H9 (cell line): ENCODE measurements at regions not wholly inside any gene's neighbourhood (a gene's known extent, or its start where the extent isn't known, plus 50 kb on each side); places are given as distances from the start of the nearest gene placed in this dataset.

ENCODE experiments used
- DNase-seq: peaks from one replicate; pipeline ENCODE4 v3.0.0-alpha.2; 2017
- H2AFZ ChIP-seq: one replicate; pipeline ENCODE4 v1.6.1; 2013; ENCODE audit warnings: mild to moderate bottlenecking, low read length, control low read depth, moderate library complexity
- H2AK5ac ChIP-seq: 2 replicates; pipeline ENCODE4 v1.6.1; 2013; ENCODE audit warnings: low read length, control low read depth, mixed read lengths; ENCODE audit not compliant: insufficient read length
- H2BK120ac ChIP-seq: one replicate; pipeline ENCODE4 v1.6.1; 2013; ENCODE audit warnings: low read depth, mild to moderate bottlenecking, low read length, control low read depth, inconsistent platforms; ENCODE audit not compliant: poor library complexity, severe bottlenecking
- H2BK12ac ChIP-seq: 2 replicates; pipeline ENCODE4 v1.6.1; 2013; ENCODE audit warnings: low read length, control low read depth, mixed read lengths, low read depth; ENCODE audit not compliant: insufficient read length
- H2BK15ac ChIP-seq: 2 replicates; pipeline ENCODE4 v1.6.1; 2013; ENCODE audit warnings: low read depth, low read length, control low read depth
- H2BK20ac ChIP-seq: one replicate; pipeline ENCODE4 v1.6.1; 2013; ENCODE audit warnings: low read depth, mild to moderate bottlenecking, low read length, control low read depth, inconsistent platforms; ENCODE audit not compliant: poor library complexity, severe bottlenecking
- H2BK5ac ChIP-seq: 2 replicates; pipeline ENCODE4 v1.6.1; 2013; ENCODE audit warnings: low read length, control low read depth, mixed read lengths; ENCODE audit not compliant: insufficient read length
- H3K14ac ChIP-seq: 2 replicates; pipeline ENCODE4 v1.6.1; 2013; ENCODE audit warnings: low read length, control low read depth; ENCODE audit not compliant: insufficient read depth
- H3K18ac ChIP-seq: 2 replicates; pipeline ENCODE4 v1.6.1; 2013; ENCODE audit warnings: low read depth, mild to moderate bottlenecking, mixed read lengths, low read length, control low read depth; ENCODE audit not compliant: insufficient read length
- H3K23ac ChIP-seq: 2 replicates; pipeline ENCODE4 v1.6.1; 2013; ENCODE audit warnings: low read length, control low read depth, mixed read lengths, low read depth; ENCODE audit not compliant: insufficient read length
- H3K23me2 ChIP-seq: 2 replicates; pipeline ENCODE4 v1.6.1; 2013; ENCODE audit warnings: low read depth, mild to moderate bottlenecking, mixed read lengths, low read length, control low read depth; ENCODE audit not compliant: insufficient read length, poor library complexity, severe bottlenecking
- H3K27ac ChIP-seq: 2 replicates; pipeline ENCODE4 v1.5.1; 2013; ENCODE audit warnings: low read length, control low read depth, mixed read lengths, low read depth; ENCODE audit not compliant: insufficient read length
- H3K27me3 ChIP-seq: 2 replicates; pipeline ENCODE4 v1.6.1; 2013; ENCODE audit warnings: low read length, control low read depth, inconsistent platforms; ENCODE audit not compliant: insufficient read depth
- H3K4ac ChIP-seq: 2 replicates; pipeline ENCODE4 v1.6.1; 2013; ENCODE audit warnings: low read depth, mild to moderate bottlenecking, control low read depth, inconsistent platforms, low read length, moderate library complexity
- H3K4me1 ChIP-seq: 2 replicates; pipeline ENCODE4 v1.6.1; 2013; ENCODE audit warnings: low read length, control low read depth, inconsistent platforms; ENCODE audit not compliant: insufficient read depth
- H3K4me2 ChIP-seq: 2 replicates; pipeline ENCODE4 v1.6.1; 2013; ENCODE audit warnings: low read length, control low read depth, mixed read lengths; ENCODE audit not compliant: insufficient read length, insufficient read depth
- H3K56ac ChIP-seq: 2 replicates; pipeline ENCODE4 v1.6.1; 2013; ENCODE audit warnings: low read depth, mild to moderate bottlenecking, mixed read lengths, low read length, control low read depth; ENCODE audit not compliant: insufficient read length
- H3K79me1 ChIP-seq: 2 replicates; pipeline ENCODE4 v1.6.1; 2013; ENCODE audit warnings: low read depth, mild to moderate bottlenecking, moderate library complexity, low read length, control low read depth, inconsistent platforms; ENCODE audit not compliant: insufficient read depth, poor library complexity, severe bottlenecking
- H3K79me2 ChIP-seq: 2 replicates; pipeline ENCODE4 v1.6.1; 2013; ENCODE audit warnings: low read length, control low read depth, inconsistent platforms; ENCODE audit not compliant: insufficient read depth
- H3K9ac ChIP-seq: 2 replicates; pipeline ENCODE4 v1.6.1; 2013; ENCODE audit warnings: low read length, control low read depth, mixed read lengths; ENCODE audit not compliant: insufficient read length; ENCODE audit errors: extremely low read depth
- H3K9me3 ChIP-seq: one replicate; pipeline ENCODE4 v1.6.1; 2013; ENCODE audit warnings: low read depth, low read length, inconsistent platforms; ENCODE audit not compliant: control insufficient read depth
- H3T11ph ChIP-seq: one replicate; pipeline ENCODE4 v1.6.1; 2013; ENCODE audit warnings: mild to moderate bottlenecking, low read length, control low read depth, inconsistent platforms
- H4K20me1 ChIP-seq: one replicate; pipeline ENCODE4 v1.6.1; 2013; ENCODE audit not compliant: control insufficient read depth, insufficient read length, insufficient read depth
- H4K5ac ChIP-seq: 2 replicates; pipeline ENCODE4 v1.6.1; 2013; ENCODE audit warnings: low read depth, mild to moderate bottlenecking, mixed read lengths, low read length, control low read depth; ENCODE audit not compliant: insufficient read length
- H4K8ac ChIP-seq: replicated peaks from 2 replicates; pipeline ENCODE4 v1.6.1; 2013; ENCODE audit warnings: low read length, control low read depth, mixed read lengths, low read depth; ENCODE audit not compliant: insufficient read length
- H4K91ac ChIP-seq: 2 replicates; pipeline ENCODE4 v1.6.1; 2013; ENCODE audit warnings: low read depth, mild to moderate bottlenecking, moderate library complexity, mixed read lengths, low read length, control low read depth; ENCODE audit not compliant: insufficient read length
- H3K27ac Mint-ChIP-seq, 3 experiments: 2 replicates in 2 of 3; 3 replicates in 1 of 3; pipeline ENCODE4 v1.8.0; 2020 to 2021; ENCODE audit warnings: mixed read lengths in 3 of 3, mild to moderate bottlenecking in 1 of 3, moderate library complexity in 1 of 3
- H3K27me3 Mint-ChIP-seq: 2 replicates; pipeline ENCODE4 v1.8.0; 2021; ENCODE audit warnings: low read depth, mild to moderate bottlenecking, moderate library complexity, mixed read lengths
- H3K36me3 Mint-ChIP-seq, 3 experiments: 2 replicates in 2 of 3; 3 replicates in 1 of 3; pipeline ENCODE4 v1.8.0; 2020 to 2021; ENCODE audit warnings: low read depth in 3 of 3, mixed read lengths in 3 of 3; ENCODE audit not compliant: insufficient read depth in 1 of 3
- H3K4me1 Mint-ChIP-seq, 2 experiments: 2 replicates each; pipeline ENCODE4 v1.8.0; 2020; ENCODE audit warnings: mixed read lengths in 2 of 2
- H3K4me3 Mint-ChIP-seq, 2 experiments: 2 replicates in 1 of 2; 3 replicates in 1 of 2; pipeline ENCODE4 v1.8.0; 2020 to 2021; ENCODE audit warnings: mild to moderate bottlenecking in 2 of 2, mixed read lengths in 2 of 2, moderate library complexity in 1 of 2
- H3K9me3 Mint-ChIP-seq, 2 experiments: 2 replicates in 1 of 2; 3 replicates in 1 of 2; pipeline ENCODE4 v1.8.0; 2020; ENCODE audit warnings: mild to moderate bottlenecking in 2 of 2, mixed read lengths in 2 of 2, moderate library complexity in 1 of 2
- TF ChIP-seq, protein P1 (sequence below): fragments of 200-600 bp; sonication (generic); conservative IDR thresholded peaks from 3 replicates; pipeline ENCODE4 v1.8.0; 2021; ENCODE audit warnings: antibody characterized with exemption, mild to moderate bottlenecking

DNA sequence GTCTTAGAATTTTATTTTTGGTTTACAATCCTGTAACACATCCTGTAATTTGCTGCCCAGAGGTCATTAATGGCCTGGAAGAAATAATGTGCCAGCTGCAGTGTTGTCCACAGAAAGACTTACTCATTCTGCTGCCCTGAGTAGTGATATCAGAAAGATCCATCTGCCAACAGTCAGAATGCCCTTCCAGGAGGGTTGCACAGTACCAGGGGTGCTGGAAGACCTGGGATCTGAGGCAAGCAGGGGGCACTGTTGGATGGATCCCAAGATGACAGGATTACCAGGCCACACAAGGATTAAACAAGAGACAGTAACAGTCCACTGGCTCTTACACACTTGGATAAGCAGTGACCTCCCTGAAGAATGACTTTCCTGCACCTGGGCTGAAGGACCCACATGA is 93.8 kb upstream of the TOP3B start:
- no peaks in the 10 kb centered on the region for H3K9me3 ChIP-seq
- no peak overlapping the region for H3K27ac ChIP-seq
- H3K4me3 Mint-ChIP-seq = no peak overlapping the region
- no peak for DNase-seq
- no peak overlapping the region for H3K18ac ChIP-seq
- H2BK15ac ChIP-seq = no peak overlapping the region
- TF ChIP-seq, protein P1, sequence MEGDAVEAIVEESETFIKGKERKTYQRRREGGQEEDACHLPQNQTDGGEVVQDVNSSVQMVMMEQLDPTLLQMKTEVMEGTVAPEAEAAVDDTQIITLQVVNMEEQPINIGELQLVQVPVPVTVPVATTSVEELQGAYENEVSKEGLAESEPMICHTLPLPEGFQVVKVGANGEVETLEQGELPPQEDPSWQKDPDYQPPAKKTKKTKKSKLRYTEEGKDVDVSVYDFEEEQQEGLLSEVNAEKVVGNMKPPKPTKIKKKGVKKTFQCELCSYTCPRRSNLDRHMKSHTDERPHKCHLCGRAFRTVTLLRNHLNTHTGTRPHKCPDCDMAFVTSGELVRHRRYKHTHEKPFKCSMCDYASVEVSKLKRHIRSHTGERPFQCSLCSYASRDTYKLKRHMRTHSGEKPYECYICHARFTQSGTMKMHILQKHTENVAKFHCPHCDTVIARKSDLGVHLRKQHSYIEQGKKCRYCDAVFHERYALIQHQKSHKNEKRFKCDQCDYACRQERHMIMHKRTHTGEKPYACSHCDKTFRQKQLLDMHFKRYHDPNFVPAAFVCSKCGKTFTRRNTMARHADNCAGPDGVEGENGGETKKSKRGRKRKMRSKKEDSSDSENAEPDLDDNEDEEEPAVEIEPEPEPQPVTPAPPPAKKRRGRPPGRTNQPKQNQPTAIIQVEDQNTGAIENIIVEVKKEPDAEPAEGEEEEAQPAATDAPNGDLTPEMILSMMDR = no peak
- H3K56ac ChIP-seq = no peak overlapping the region
- H3K4me2 ChIP-seq = no peak overlapping the region
- no peak overlapping the region for H4K91ac ChIP-seq
- no peaks in the 10 kb centered on the region for H4K20me1 ChIP-seq
- no peak overlapping the region for H3T11ph ChIP-seq
- H4K5ac ChIP-seq = no peak overlapping the region
- no peak overlapping the region for H3K27ac Mint-ChIP-seq
- H2BK12ac ChIP-seq = no peak overlapping the region
- H4K8ac ChIP-seq = no peak overlapping the region
- no peak overlapping the region for H2BK5ac ChIP-seq
- H2AK5ac ChIP-seq = no peak overlapping the region
- peaks cover 98% of the 10 kb centered on the region for H3K27me3 Mint-ChIP-seq
- no peak overlapping the region for H3K9ac ChIP-seq
- no peak overlapping the region for H2BK20ac ChIP-seq
- no peaks in the 10 kb centered on the region for H3K79me1 ChIP-seq
- H2AFZ ChIP-seq = no peak overlapping the region
- H2BK120ac ChIP-seq = no peak overlapping the region
- H3K23me2 ChIP-seq = no peaks in the 10 kb centered on the region
- H3K4me1 Mint-ChIP-seq = no peaks in the 10 kb centered on the region
- no peak overlapping the region; the same call in 1 of the 2 replicates for H3K14ac ChIP-seq
- H3K79me2 ChIP-seq = no peaks in the 10 kb centered on the region
- H3K4me1 ChIP-seq = no peaks in the 10 kb centered on the region
- no peaks in the 10 kb centered on the region for H3K36me3 Mint-ChIP-seq
- no peak overlapping the region for H3K23ac ChIP-seq
- H3K4ac ChIP-seq = no peak overlapping the region
- H3K9me3 Mint-ChIP-seq = no peaks in the 10 kb centered on the region
- H3K27me3 ChIP-seq = peaks cover 79% of the 10 kb centered on the region
